Spleen (tissue), 11 donors: ENCODE measurements at regions not wholly inside any gene's neighbourhood (a gene's known extent, or its start where the extent isn't known, plus 50 kb on each side); places are given as distances from the start of the nearest gene placed in this dataset.

Source experiments
- DNase-seq: peaks from one replicate; pipeline ENCODE4 v3.0.0-alpha.2; 2020
- H3K27ac ChIP-seq, 8 donors: fragments of 200-600 bp; sonication (generic) in 7 of 8; 1 replicate in 4 of 8; 2 replicates in 4 of 8; pipeline versions ENCODE4 v1.5.0 to v1.8.0; 2016 to 2021; ENCODE audit warnings: inconsistent platforms in 4 of 8, mild to moderate bottlenecking in 4 of 8, moderate library complexity in 1 of 8
- H3K27me3 ChIP-seq, 7 donors: fragments of 200-600 bp; sonication (generic) in 6 of 7; replicated peaks in 1 of 7; 1 replicate in 4 of 7; 2 replicates in 3 of 7; pipeline versions ENCODE4 v1.5.0 to v1.8.0; 2016 to 2021; ENCODE audit warnings: inconsistent platforms in 3 of 7, mild to moderate bottlenecking in 1 of 7
- H3K36me3 ChIP-seq, 6 donors: fragments of 200-600 bp; sonication (generic) in 5 of 6; 1 replicate in 4 of 6; 2 replicates in 2 of 6; pipeline versions ENCODE4 v1.5.0 to v1.8.0; 2016 to 2021; ENCODE audit warnings: inconsistent platforms in 2 of 6
- H3K4me1 ChIP-seq, 6 donors: fragments of 200-600 bp; sonication (generic) in 5 of 6; 1 replicate in 3 of 6; 2 replicates in 3 of 6; pipeline versions ENCODE4 v1.5.0 to v1.8.0; 2016 to 2021; ENCODE audit warnings: inconsistent platforms in 3 of 6
- H3K4me3 ChIP-seq, 8 donors: fragments of 200-600 bp; sonication (generic) in 7 of 8; 1 replicate in 4 of 8; 2 replicates in 4 of 8; pipeline versions ENCODE4 v1.5.0 to v1.8.0; 2016 to 2021; ENCODE audit warnings: inconsistent platforms in 4 of 8, mild to moderate bottlenecking in 4 of 8, moderate library complexity in 2 of 8
- H3K9me3 ChIP-seq, 8 donors: fragments of 200-600 bp; sonication (generic) in 7 of 8; 1 replicate in 4 of 8; 2 replicates in 4 of 8; pipeline versions ENCODE4 v1.5.0 to v1.8.0; 2016 to 2021; ENCODE audit warnings: inconsistent platforms in 4 of 8
- CTCF ChIP-seq, 11 experiments: fragments of 200-600 bp in 7 of 11; fragments of 450-650 bp in 4 of 11; sonication (generic) in 4 of 11; IDR thresholded peaks in 8 of 11; conservative IDR thresholded peaks in 3 of 11; 1 replicate in 7 of 11; 2 replicates in 4 of 11; pipeline versions ENCODE4 v1.4.0 to v1.8.0; 2016 to 2021; ENCODE audit warnings: antibody characterized with exemption in 11 of 11, inconsistent platforms in 4 of 11, mild to moderate bottlenecking in 1 of 11
- POLR2A ChIP-seq, 3 donors: fragments of 450-650 bp; IDR thresholded peaks; one replicate each; pipeline ENCODE4 v1.5.1; 2017; ENCODE audit warnings: antibody characterized with exemption in 3 of 3, mild to moderate bottlenecking in 1 of 3
- POLR2AphosphoS5 ChIP-seq, 3 donors: sonication (generic); formaldehyde crosslinking; IDR thresholded peaks; one replicate each; pipeline ENCODE4 v1.5.1; 2017; ENCODE audit warnings: antibody characterized with exemption in 3 of 3
- WGBS, 5 donors: extraction: QIAGEN DNeasy Blood & Tissue Kit in 3 of 5; methylation state at CpG; one replicate each; pipeline versions ENCODE4 v1.1.5 to v1.1.7; 2013 to 2018; 5-methylcytosine and 5-hydroxymethylcytosine counted together
- intact Hi-C: fragments of 100-400 bp; cut with DNase I; formaldehyde crosslinking; loops from one replicate; pipeline ENCODE4 v1.15.0; 2023; ENCODE audit warnings: low total_unique reads
- donor health status: healthy with polysubstance abuse.
- donor health status: DM: no; HTN: no; CAD: no; lungs with moderate emphysema.
- donor health status: DM: no; HTN: no; CAD: no.
- donor health status: Bipolar disorder and iron deficiency.
- donor health status: healthy.
- donor health status: DM: no; HTN: no; CAD: no.
- donor health status: DM: yes; HTN: yes; CAD: no.

GRCh38 chr9:115733318-115734110, 420.1 kb upstream of the PAPPA start:
- Histone ChIP-seq H3K36me3 (no peaks in the 10 kb centered on the region), H3K27me3 (no peaks in the 10 kb centered on the region), H3K9me3 (peaks cover 0 to 17% (median 11%) of the 10 kb centered on the region in 8 donors), H3K27ac (no peak overlapping the region), H3K4me3 (no peak overlapping the region), H3K4me1 (no peaks in the 10 kb centered on the region)
- WGBS, 5 donors: 19 to 29% (median 22%) methylated on average over 4 of the region's 4 CpGs
- intact Hi-C loops: no loop called here
- DNase-seq: no peak
- no peak for TF ChIP-seq POLR2AphosphoS5 (IDR thresholded peaks at IDR 0.05)
- TF ChIP-seq POLR2A (IDR thresholded peaks at IDR 0.05): no peak
- no peak for TF ChIP-seq CTCF (IDR thresholded peaks at IDR 0.05 in 8 of 11, conservative IDR thresholded peaks at IDR 0.05 in 3 of 11)

GRCh38 chr9:115739096-115739875, 414.3 kb upstream of the PAPPA start:
- no peak for TF ChIP-seq POLR2AphosphoS5 (IDR thresholded peaks at IDR 0.05)
- no peaks in the 10 kb centered on the region for H3K4me1 ChIP-seq
- 76 to 84% (median 82%) methylated on average over 7 of the region's 7 CpGs for WGBS, 5 donors
- intact Hi-C loops: no loop called here
- H3K36me3 ChIP-seq: no peaks in the 10 kb centered on the region
- H3K27me3 ChIP-seq: peaks cover 0 to 5% (median 0%) of the 10 kb centered on the region in 7 donors
- DNase-seq: no peak
- H3K27ac ChIP-seq: no peak overlapping the region
- peaks cover 0 to 2% (median 0%) of the 10 kb centered on the region in 8 donors for H3K9me3 ChIP-seq
- no peak overlapping the region for H3K4me3 ChIP-seq

- no peak for TF ChIP-seq POLR2A (IDR thresholded peaks at IDR 0.05)
- TF ChIP-seq CTCF (IDR thresholded peaks at IDR 0.05 in 8 of 11, conservative IDR thresholded peaks at IDR 0.05 in 3 of 11): no peak
- TF ChIP-seq POLR2AphosphoS5 (IDR thresholded peaks at IDR 0.05): no peak
- intact Hi-C loops: no loop called here
- WGBS, 5 donors: 30 to 48% (median 36%) methylated on average over 1 of the region's 1 CpG
These were observed 412.6 kb upstream of the PAPPA start for GRCh38 chr9:115740986-115741385.

GRCh38 chr9:115743709-115744605, 409.6 kb upstream of the PAPPA start:
- Histone ChIP-seq H3K9me3 (peaks cover 0 to 4% (median 0%) of the 10 kb centered on the region in 8 donors), H3K4me3 (no peak overlapping the region), H3K4me1 (no peaks in the 10 kb centered on the region), H3K36me3 (no peaks in the 10 kb centered on the region), H3K27me3 (peaks cover 0 to 7% (median 0%) of the 10 kb centered on the region in 7 donors), H3K27ac (no peak overlapping the region)
- TF ChIP-seq CTCF (IDR thresholded peaks at IDR 0.05 in 8 of 11, conservative IDR thresholded peaks at IDR 0.05 in 3 of 11) (no peak), POLR2A (IDR thresholded peaks at IDR 0.05) (no peak), POLR2AphosphoS5 (IDR thresholded peaks at IDR 0.05) (no peak)
- WGBS, 5 donors: 78 to 84% (median 82%) methylated on average over 25 of the region's 25 CpGs
- no peak for DNase-seq
- intact Hi-C loops: no loop called here

More at GRCh38 chr9:115740986-115741385, 412.6 kb upstream of the PAPPA start:
- peaks cover 0 to 4% (median 0%) of the 10 kb centered on the region in 8 donors for H3K9me3 ChIP-seq
- H3K36me3 ChIP-seq: no peaks in the 10 kb centered on the region
- peaks cover 0 to 7% (median 0%) of the 10 kb centered on the region in 7 donors for H3K27me3 ChIP-seq
- H3K27ac ChIP-seq: no peak overlapping the region
- H3K4me3 ChIP-seq: no peak overlapping the region
- no peak for DNase-seq
- no peaks in the 10 kb centered on the region for H3K4me1 ChIP-seq
